Heart left ventricle (tissue), 16 donors: ENCODE measurements at regions not wholly inside any gene's neighbourhood (a gene's known extent, or its start where the extent isn't known, plus 50 kb on each side); places are given as distances from the start of the nearest gene placed in this dataset.

Experiments
- ATAC-seq, 4 donors: fragments of 200-7000 bp; cut with Tn5 transposase; one replicate each; pipeline ENCODE4 v1.9.1; 2020 to 2022; ENCODE audit warnings: moderate library complexity in 4 of 4, mild to moderate bottlenecking in 3 of 4, moderate number of reproducible peaks in 1 of 4
- DNase-seq, 5 donors: peaks; one replicate each; pipeline ENCODE4 v3.0.0-alpha.2; 2020
- H3K27ac ChIP-seq, 12 donors: fragments of 200-600 bp; sonication (generic) in 4 of 12; one replicate each; pipeline versions ENCODE4 v1.5.0 to v1.8.0; 2016 to 2022; ENCODE audit warnings: mild to moderate bottlenecking in 2 of 12
- H3K27me3 ChIP-seq, 9 donors: fragments of 200-600 bp; sonication (generic) in 2 of 9; one replicate each; pipeline versions ENCODE4 v1.5.1 to v1.8.0; 2016 to 2022; ENCODE audit warnings: mild to moderate bottlenecking in 3 of 9
- H3K36me3 ChIP-seq, 9 donors: fragments of 200-600 bp; sonication (generic) in 2 of 9; one replicate each; pipeline versions ENCODE4 v1.5.0 to v1.8.0; 2018 to 2022; ENCODE audit warnings: mild to moderate bottlenecking in 2 of 9
- H3K4me1 ChIP-seq, 12 donors: fragments of 200-600 bp; sonication (generic) in 4 of 12; one replicate each; pipeline versions ENCODE4 v1.5.0 to v1.8.0; 2016 to 2022; ENCODE audit warnings: mild to moderate bottlenecking in 3 of 12
- H3K4me3 ChIP-seq, 12 donors: fragments of 200-600 bp; sonication (generic) in 4 of 12; one replicate each; pipeline versions ENCODE4 v1.5.0 to v1.8.0; 2017 to 2022; ENCODE audit warnings: mild to moderate bottlenecking in 9 of 12, moderate library complexity in 4 of 12
- H3K9me3 ChIP-seq, 12 donors: fragments of 200-600 bp; sonication (generic) in 4 of 12; one replicate each; pipeline versions ENCODE4 v1.5.0 to v1.8.0; 2016 to 2022; ENCODE audit warnings: mild to moderate bottlenecking in 1 of 12
- POLR2A ChIP-seq, 2 donors: fragments of 450-650 bp; IDR thresholded peaks; one replicate each; pipeline ENCODE4 v1.6.1; 2017; ENCODE audit warnings: antibody characterized with exemption in 2 of 2, mild to moderate bottlenecking in 2 of 2, moderate library complexity in 2 of 2
- WGBS, 4 donors: extraction: QIAGEN DNeasy Blood & Tissue Kit in 2 of 4; methylation state at CpG; one replicate each; pipeline versions ENCODE4 v1.1.5 to v1.1.7; 2013 to 2018; 5-methylcytosine and 5-hydroxymethylcytosine counted together
- intact Hi-C, 10 donors: fragments of 100-400 bp; cut with DNase I; formaldehyde crosslinking; loops; one replicate each; pipeline versions ENCODE4 v1.11.1 to v1.14.2; 2022
- TF ChIP-seq, protein P1 (sequence below), 12 donors: fragments of 200-600 bp; sonication (generic) in 4 of 12; IDR thresholded peaks; one replicate each; pipeline versions ENCODE4 v1.5.0 to v1.8.0; 2018 to 2022; ENCODE audit warnings: antibody characterized with exemption in 12 of 12, mild to moderate bottlenecking in 5 of 12
- donor health status: ischemic (EF 13 %, LVEDD 7.1; RV severe dilation, severe dysfunction).
- donor health status: healthy with polysubstance abuse.
- donor health status: DM: no; HTN: yes; CAD: no.
- donor health status: DM: no; HTN: no; CAD: no.
- donor health status: ischemic (EF 25% LVEDD 6.9; RV normal size, moderate dysfunction).
- donor health status: ischemic (EF 25% LVEDD 5.7; RV mildly dilated, moderate dysfunction).
- donor health status: healthy.
- donor health status: DM: yes; HTN: yes; CAD: no.
- donor health status: ischemic (EF 35%, LVEDD 5.7; RV mildly dilated, moderate dysfunction).
- donor health status: nonischemic (EF 11% LVEDD 7.7; RV severe dilation, severe dysfunction).
- donor health status: DM: yes; HTN: yes; CAD: no.
- donor health status: PGD.
- donor health status: ischemic (EF 29% LVEDD 5.4; RV normal size, mild dysfunction).
- donor health status: nonischemic (EF 23%, LVEDD 6.1; RV moderate dilation, normal function).

DNA sequence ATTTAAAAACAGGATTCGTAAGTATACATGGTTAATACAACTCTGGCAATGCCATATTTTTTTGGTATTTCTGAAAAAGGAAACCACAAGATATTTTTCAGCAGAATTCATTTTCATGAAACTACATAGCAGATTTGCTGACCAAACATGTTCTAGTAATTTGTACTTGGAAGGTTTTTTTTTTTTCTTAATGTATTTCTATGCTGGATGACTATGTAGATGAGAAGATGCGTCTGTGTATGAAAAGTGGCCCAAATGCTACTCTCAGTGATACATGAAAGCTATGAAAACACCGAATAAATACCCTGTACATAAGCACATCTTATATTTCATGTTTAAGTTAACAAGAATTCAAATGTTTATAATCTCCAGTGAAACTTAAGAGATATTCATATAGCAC is 400.9 kb upstream of the CYLC2 start:
- TF ChIP-seq, protein P1, sequence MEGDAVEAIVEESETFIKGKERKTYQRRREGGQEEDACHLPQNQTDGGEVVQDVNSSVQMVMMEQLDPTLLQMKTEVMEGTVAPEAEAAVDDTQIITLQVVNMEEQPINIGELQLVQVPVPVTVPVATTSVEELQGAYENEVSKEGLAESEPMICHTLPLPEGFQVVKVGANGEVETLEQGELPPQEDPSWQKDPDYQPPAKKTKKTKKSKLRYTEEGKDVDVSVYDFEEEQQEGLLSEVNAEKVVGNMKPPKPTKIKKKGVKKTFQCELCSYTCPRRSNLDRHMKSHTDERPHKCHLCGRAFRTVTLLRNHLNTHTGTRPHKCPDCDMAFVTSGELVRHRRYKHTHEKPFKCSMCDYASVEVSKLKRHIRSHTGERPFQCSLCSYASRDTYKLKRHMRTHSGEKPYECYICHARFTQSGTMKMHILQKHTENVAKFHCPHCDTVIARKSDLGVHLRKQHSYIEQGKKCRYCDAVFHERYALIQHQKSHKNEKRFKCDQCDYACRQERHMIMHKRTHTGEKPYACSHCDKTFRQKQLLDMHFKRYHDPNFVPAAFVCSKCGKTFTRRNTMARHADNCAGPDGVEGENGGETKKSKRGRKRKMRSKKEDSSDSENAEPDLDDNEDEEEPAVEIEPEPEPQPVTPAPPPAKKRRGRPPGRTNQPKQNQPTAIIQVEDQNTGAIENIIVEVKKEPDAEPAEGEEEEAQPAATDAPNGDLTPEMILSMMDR (IDR thresholded peaks at IDR 0.05) = no peak
- no peak for TF ChIP-seq POLR2A (IDR thresholded peaks at IDR 0.05)
- no peak overlapping the region for H3K27ac ChIP-seq
- 85 to 92% (median 89%) methylated on average over 3 of the region's 3 CpGs for WGBS, 4 donors
- no peak for DNase-seq
- no peaks in the 10 kb centered on the region for H3K27me3 ChIP-seq
- peaks cover 0 to 17% (median 2%) of the 10 kb centered on the region in 12 donors for H3K9me3 ChIP-seq
- ATAC-seq = no peak
- no peaks in the 10 kb centered on the region for H3K4me1 ChIP-seq
- H3K4me3 ChIP-seq = no peak overlapping the region
- intact Hi-C loops = no loop called here
- H3K36me3 ChIP-seq = no peaks in the 10 kb centered on the region

DNA sequence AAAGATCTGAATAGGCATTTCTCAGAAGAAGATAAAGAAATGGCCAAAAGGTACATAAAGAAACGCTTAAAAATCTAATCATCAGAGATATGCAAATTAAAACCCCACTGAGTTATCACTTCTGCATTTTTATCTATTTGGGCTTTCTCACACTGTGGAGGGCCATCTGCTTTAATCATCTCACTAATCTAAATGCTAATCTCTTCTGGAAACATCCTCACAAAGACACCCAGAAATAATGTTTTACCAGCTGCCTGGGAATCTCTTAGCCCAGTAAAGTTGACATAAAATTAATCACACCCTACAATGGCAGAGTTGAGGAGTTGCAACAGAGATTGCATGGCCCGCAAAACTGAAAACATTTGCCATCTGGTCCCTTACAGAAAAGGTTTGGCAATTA is 407.9 kb upstream of the CYLC2 start:
- H3K4me1 ChIP-seq = no peaks in the 10 kb centered on the region
- H3K9me3 ChIP-seq = no peaks in the 10 kb centered on the region
- H3K27ac ChIP-seq = no peak overlapping the region
- DNase-seq (no peak), ATAC-seq (no peak)
- no peaks in the 10 kb centered on the region for H3K27me3 ChIP-seq
- intact Hi-C loops = no loop called here
- H3K4me3 ChIP-seq = no peak overlapping the region
- WGBS, 4 donors = 20 to 44% (median 38%) methylated on average over 2 of the region's 2 CpGs
- H3K36me3 ChIP-seq = no peaks in the 10 kb centered on the region
- no peak for TF ChIP-seq POLR2A (IDR thresholded peaks at IDR 0.05)
- TF ChIP-seq, protein P1 (IDR thresholded peaks at IDR 0.05) = no peak

DNA sequence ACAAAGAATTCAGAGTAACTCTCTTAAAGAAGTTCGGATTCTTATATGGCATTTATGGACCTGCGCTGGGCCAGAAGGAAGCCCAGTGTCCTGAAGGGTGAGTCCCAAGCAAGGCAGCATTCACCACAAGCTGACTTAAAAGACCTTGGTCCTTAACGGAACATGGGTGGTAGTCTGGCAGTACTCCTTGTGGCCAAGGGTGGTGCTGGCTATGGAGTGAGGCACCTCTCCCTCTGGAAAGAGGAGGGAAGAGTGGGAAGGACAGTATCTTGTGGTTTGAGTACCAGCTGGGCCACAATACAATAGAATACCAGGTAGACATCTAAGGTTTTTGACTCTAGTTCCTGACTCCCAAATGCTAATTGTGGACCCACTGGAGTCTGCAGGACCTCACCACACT is 425.7 kb upstream of the CYLC2 start:
- intact Hi-C loops = no loop called here
- 85 to 97% (median 90%) methylated on average over 3 of the region's 3 CpGs for WGBS, 4 donors
- DNase-seq (no peak), ATAC-seq (no peak)
- Histone ChIP-seq H3K9me3 (peaks cover 0 to 15% (median 0%) of the 10 kb centered on the region in 12 donors), H3K4me1 (no peaks in the 10 kb centered on the region), H3K27ac (no peak overlapping the region), H3K36me3 (no peaks in the 10 kb centered on the region), H3K27me3 (no peaks in the 10 kb centered on the region), H3K4me3 (no peak overlapping the region)
- TF ChIP-seq, protein P1 (IDR thresholded peaks at IDR 0.05) = no peak
- TF ChIP-seq POLR2A (IDR thresholded peaks at IDR 0.05) = no peak

DNA sequence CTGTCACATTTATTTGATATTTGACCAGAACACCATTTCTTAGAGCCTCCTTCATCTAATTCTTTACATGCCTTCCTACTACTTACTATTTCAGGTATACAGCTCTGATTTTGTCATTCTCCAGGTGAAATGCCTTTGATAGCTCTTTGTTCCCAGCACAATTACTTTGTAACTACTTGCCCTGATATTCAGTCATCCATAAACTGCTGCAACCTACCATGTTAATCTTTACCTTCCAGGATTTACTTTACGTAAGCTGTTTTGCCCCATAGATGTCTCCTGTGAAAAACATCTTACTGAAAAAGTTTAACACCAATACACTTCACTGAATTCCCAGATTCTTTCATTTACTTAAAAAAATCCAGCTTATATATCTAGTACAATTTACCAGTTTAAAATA is 443.8 kb upstream of the CYLC2 start:
- intact Hi-C loops = no loop called here
- Histone ChIP-seq H3K27me3 (no peaks in the 10 kb centered on the region), H3K9me3 (peaks cover 0 to 24% (median 2%) of the 10 kb centered on the region in 12 donors), H3K27ac (no peak overlapping the region), H3K4me3 (no peak overlapping the region), H3K36me3 (no peaks in the 10 kb centered on the region), H3K4me1 (no peaks in the 10 kb centered on the region)
- no peak for TF ChIP-seq POLR2A (IDR thresholded peaks at IDR 0.05)
- TF ChIP-seq, protein P1 (IDR thresholded peaks at IDR 0.05) = no peak
- ATAC-seq = no peak
- 92 to 95% (median 93%) methylated on average over 1 of the region's 1 CpG for whole genome bisulfite sequencing, 4 donors
- no peak for DNase-seq
